Activated CD4-positive, alpha-beta T cell treated with anti-CD3 and anti-CD28 coated beads, Interleukin-2, amount 10 ng/mL, durations not matched to agents 7 days and 5 days (primary cell): ENCODE measurements at regions not wholly inside any gene's neighbourhood (a gene's known extent, or its start where the extent isn't known, plus 50 kb on each side); places are given as distances from the start of the nearest gene placed in this dataset.
A peak's percentile ranks its signal among the peaks of the same experiment; 100 is the strongest.

ENCODE experiments used
- CTCF ChIA-PET: fragments of 350-600 bp; sonication (Branson Sonifier 250); formaldehyde crosslinking; loops from one replicate; lab custom pipeline; 2021; ENCODE audit warnings: antibody characterized with exemption; lab: Charles Lee
- POLR2A ChIA-PET: fragments of 350-600 bp; sonication (Branson Sonifier 250); formaldehyde crosslinking; loops from one replicate; lab custom pipeline; 2021; ENCODE audit warnings: antibody characterized with exemption; lab: Charles Lee
- DNase-seq: peaks from one replicate; pipeline ENCODE4 v3.0.0-alpha.2; 2020
- H3K27ac Mint-ChIP-seq: one replicate; pipeline ENCODE4 v1.8.0; 2021; ENCODE audit warnings: mild to moderate bottlenecking, moderate library complexity, mixed read lengths
- H3K27me3 Mint-ChIP-seq: one replicate; pipeline ENCODE4 v1.8.0; 2021; ENCODE audit warnings: mixed read lengths
- H3K36me3 Mint-ChIP-seq: one replicate; pipeline ENCODE4 v1.8.0; 2021; ENCODE audit warnings: low read depth, mixed read lengths
- H3K4me1 Mint-ChIP-seq: one replicate; pipeline ENCODE4 v1.8.0; 2021; ENCODE audit warnings: mixed read lengths
- H3K4me3 Mint-ChIP-seq: one replicate; pipeline ENCODE4 v1.8.0; 2021; ENCODE audit warnings: mild to moderate bottlenecking, moderate library complexity, mixed read lengths
- H3K9me3 Mint-ChIP-seq: one replicate; pipeline ENCODE4 v1.8.0; 2021; ENCODE audit warnings: mixed read lengths

DNA sequence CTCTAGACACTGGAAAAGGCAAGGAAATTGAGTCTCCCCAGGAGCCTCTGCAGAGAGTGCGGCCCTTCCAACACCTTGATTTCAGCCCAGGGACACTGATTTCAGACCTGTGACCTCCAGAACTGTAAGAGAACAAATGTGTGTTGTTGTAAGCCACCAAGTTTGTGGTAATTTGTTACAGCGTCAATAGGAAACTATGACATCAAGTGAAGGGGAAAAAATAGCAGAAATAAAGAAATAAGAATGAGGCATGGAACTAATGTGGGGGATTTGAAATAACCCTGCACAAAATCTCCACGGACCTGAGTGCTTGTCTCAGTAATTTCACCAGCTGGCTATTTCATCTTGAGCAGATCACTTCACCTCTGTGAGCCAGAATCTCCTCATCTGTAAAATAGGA, 227.8 kb upstream of the JUN start:
- Mint-ChIP-seq H3K36me3 (no peaks in the 10 kb centered on the region), H3K4me1 (peaks cover 34% of the 10 kb centered on the region), H3K4me3 (no peak overlapping the region), H3K9me3 (no peaks in the 10 kb centered on the region), H3K27me3 (peaks cover 5% of the 10 kb centered on the region), H3K27ac (no peak overlapping the region)
- DNase-seq, result no peak
- ChIA-PET CTCF (interaction anchor here (0.6 to 4.3 kb wide), 3 partner anchors 12 to 235 kb away, joined by 3 to 15 read pairs (median 3); no protein-coding TSS in a partner anchor), POLR2A (no interaction called here)

GRCh38 chr1:59012378-59012777, 228.5 kb upstream of the JUN start:
- H3K36me3 Mint-ChIP-seq, result no peaks in the 10 kb centered on the region
- H3K4me1 Mint-ChIP-seq, result peaks cover 26% of the 10 kb centered on the region
- H3K27ac Mint-ChIP-seq, result no peak overlapping the region
- H3K4me3 Mint-ChIP-seq, result no peak overlapping the region
- ChIA-PET POLR2A (no interaction called here), CTCF (interaction anchor here (0.9 to 4.3 kb wide), 4 partner anchors 8 to 75 kb away, joined by 3 to 15 read pairs (median 4); no protein-coding TSS in a partner anchor)
- H3K9me3 Mint-ChIP-seq, result no peaks in the 10 kb centered on the region
- peaks cover 5% of the 10 kb centered on the region for H3K27me3 Mint-ChIP-seq
- DNase-seq, result no peak

DNA sequence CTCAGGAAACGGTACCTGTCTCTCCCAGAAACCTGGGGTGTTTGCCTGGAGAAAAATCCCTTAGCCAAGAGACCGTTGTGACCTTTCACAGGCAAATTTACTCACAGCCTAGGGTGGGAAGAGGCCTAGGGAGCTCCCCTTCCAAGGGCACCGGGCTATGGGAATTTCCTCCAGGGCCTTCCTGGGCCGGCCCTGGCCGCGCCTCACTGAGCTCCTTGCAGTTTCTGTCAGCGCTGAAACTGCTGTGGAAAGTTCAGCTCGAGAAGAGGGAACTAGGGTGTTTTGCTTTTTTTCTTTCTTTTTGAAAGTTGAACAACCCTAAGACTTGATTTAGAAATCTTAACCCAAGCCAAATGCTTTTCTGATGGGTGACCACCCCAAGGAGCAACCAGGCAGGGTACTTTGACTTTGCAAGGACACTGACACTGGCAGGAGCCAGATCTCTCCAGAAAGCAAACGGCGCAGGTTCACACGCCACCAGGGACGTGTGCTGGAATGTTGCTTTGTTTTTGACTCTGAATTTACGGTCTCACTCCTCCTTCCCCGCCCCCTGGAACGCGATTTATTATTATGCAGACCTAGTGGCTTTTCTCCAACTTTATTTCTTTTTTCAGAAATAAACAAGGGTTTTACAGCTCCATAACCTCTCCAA, 229.6 kb upstream of the JUN start:
- Mint-ChIP-seq H3K9me3 (peaks cover 4% of the 10 kb centered on the region), H3K27ac (peak overlapping the region; percentile 14), H3K4me1 (peaks cover 19% of the 10 kb centered on the region), H3K27me3 (peaks cover 5% of the 10 kb centered on the region), H3K36me3 (no peaks in the 10 kb centered on the region), H3K4me3 (no peak overlapping the region)
- POLR2A ChIA-PET, result no interaction called here
- no peak for DNase-seq
- CTCF ChIA-PET, result interaction anchor here (0.9 to 4.3 kb wide), 6 partner anchors 7 to 76 kb away, joined by 3 to 15 read pairs (median 4); no protein-coding TSS in a partner anchor

- ChIA-PET POLR2A (no interaction called here), CTCF (interaction anchor here (1.6 to 4.3 kb wide), 3 partner anchors 10 to 17 kb away, joined by 3 to 15 read pairs (median 6); no protein-coding TSS in a partner anchor)
- Mint-ChIP-seq H3K36me3 (peaks cover under 1% of the 10 kb centered on the region), H3K4me1 (peaks cover 19% of the 10 kb centered on the region), H3K4me3 (no peak overlapping the region), H3K27ac (peak overlapping the region; percentile 14), H3K9me3 (peaks cover 7% of the 10 kb centered on the region), H3K27me3 (peaks cover 5% of the 10 kb centered on the region)
- DNase-seq, result no peak
Observed at GRCh38 chr1:59013928-59014279, 230.1 kb upstream of the JUN start.

GRCh38 chr1:59014827-59015226, 231.0 kb upstream of the JUN start:
- peaks cover 5% of the 10 kb centered on the region for H3K27me3 Mint-ChIP-seq
- peaks cover 6% of the 10 kb centered on the region for H3K36me3 Mint-ChIP-seq
- H3K9me3 Mint-ChIP-seq, result peaks cover 8% of the 10 kb centered on the region
- H3K27ac Mint-ChIP-seq, result no peak overlapping the region
- ChIA-PET POLR2A (no interaction called here), CTCF (interaction anchor here (1.2 to 4.3 kb wide), 4 partner anchors 11 to 18 kb away, joined by 3 to 15 read pairs (median 4); no protein-coding TSS in a partner anchor)
- DNase-seq, result no peak
- H3K4me1 Mint-ChIP-seq, result peaks cover 28% of the 10 kb centered on the region
- H3K4me3 Mint-ChIP-seq, result no peak overlapping the region

DNA sequence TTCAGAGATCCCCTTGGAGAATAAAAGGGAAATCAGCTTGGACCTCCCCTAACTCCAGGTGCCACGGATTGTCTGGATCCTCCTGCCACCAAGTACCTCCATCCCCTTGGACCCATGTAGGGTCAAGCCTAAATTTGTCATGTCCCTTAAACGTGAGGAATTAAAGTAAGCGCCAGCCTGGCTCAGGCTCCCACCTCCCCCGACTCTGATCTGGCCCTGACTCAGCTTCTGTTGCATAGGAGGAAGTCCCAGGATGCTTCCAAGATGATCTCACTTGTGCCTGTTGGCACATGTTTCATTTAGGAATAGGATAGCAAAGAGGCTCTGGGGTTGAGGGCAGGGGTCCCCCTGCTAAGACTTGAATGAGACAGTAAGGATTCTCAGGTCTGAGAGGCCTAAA, 231.9 kb upstream of the JUN start:
- ChIA-PET CTCF (interaction anchor here (1.2 to 2.8 kb wide), 2 partner anchors 10 to 19 kb away, joined by 3 to 6 read pairs; no protein-coding TSS in a partner anchor), POLR2A (no interaction called here)
- peaks cover 12% of the 10 kb centered on the region for H3K36me3 Mint-ChIP-seq
- peaks cover 10% of the 10 kb centered on the region for H3K9me3 Mint-ChIP-seq
- DNase-seq, result no peak
- no peak overlapping the region for H3K27ac Mint-ChIP-seq
- H3K27me3 Mint-ChIP-seq, result peaks cover 5% of the 10 kb centered on the region
- peaks cover 37% of the 10 kb centered on the region for H3K4me1 Mint-ChIP-seq
- no peak overlapping the region for H3K4me3 Mint-ChIP-seq

DNA sequence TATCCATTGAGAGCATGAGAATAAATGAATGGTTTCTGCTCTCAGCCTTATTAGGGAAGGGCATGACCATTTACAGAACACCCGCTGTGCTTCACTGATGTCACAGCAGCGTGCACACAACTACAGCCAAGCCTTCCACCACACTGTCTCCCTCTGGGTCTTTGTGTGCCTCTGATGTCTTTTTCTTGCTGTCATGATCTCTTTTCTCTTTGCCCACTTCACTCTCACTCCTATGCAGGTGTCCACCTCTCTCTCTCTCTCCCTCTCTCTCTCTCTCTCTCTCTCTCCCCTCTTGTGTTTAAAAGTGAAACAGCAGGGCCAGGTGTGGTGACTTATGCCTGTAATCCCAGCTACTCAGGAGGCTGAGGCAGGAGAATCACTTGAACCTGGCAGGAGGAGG, 232.5 kb upstream of the JUN start:
- peaks cover 3% of the 10 kb centered on the region for H3K27me3 Mint-ChIP-seq
- CTCF ChIA-PET, result interaction anchor here (0.6 kb wide), 1 partner anchor 18 kb away, joined by 4 read pairs; no protein-coding TSS in a partner anchor
- peaks cover 41% of the 10 kb centered on the region for H3K4me1 Mint-ChIP-seq
- H3K36me3 Mint-ChIP-seq, result peaks cover 12% of the 10 kb centered on the region
- POLR2A ChIA-PET, result interaction anchor here (0.6 kb wide), 1 partner anchor 419 kb away, joined by 4 read pairs; no protein-coding TSS in a partner anchor
- no peak for DNase-seq
- no peak overlapping the region for H3K4me3 Mint-ChIP-seq
- H3K27ac Mint-ChIP-seq, result no peak overlapping the region
- H3K9me3 Mint-ChIP-seq, result peaks cover 10% of the 10 kb centered on the region

GRCh38 chr1:59017501-59018231, 233.8 kb upstream of the JUN start:
- ChIA-PET CTCF (interaction anchor here (0.5 kb wide), 1 partner anchor 157 kb away, joined by 3 read pairs; no protein-coding TSS in a partner anchor), POLR2A (no interaction called here)
- Mint-ChIP-seq H3K36me3 (peaks cover 12% of the 10 kb centered on the region), H3K27ac (no peak overlapping the region), H3K9me3 (peaks cover 10% of the 10 kb centered on the region), H3K27me3 (no peaks in the 10 kb centered on the region), H3K4me3 (no peak overlapping the region), H3K4me1 (peaks cover 41% of the 10 kb centered on the region)
- DNase-seq, result no peak

DNA sequence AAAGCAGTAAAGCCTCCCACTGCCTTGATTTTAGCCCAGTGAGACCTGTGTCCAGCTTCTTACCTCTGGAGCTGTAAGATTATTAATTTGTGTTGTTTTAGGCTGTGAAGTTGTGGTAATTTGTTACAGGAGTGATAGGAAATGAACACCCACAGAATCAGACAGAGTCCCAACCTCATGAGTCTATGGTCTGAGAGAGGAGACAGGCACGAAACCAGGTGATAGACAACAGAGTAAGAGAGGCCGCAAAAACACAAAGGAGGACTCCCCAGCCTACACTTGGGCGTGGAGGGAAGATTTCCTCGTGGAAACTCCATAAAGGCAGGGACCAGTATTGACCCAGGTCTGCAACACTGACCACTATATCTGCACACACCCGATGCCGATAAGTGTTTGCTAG, 234.6 kb upstream of the JUN start:
- CTCF ChIA-PET, result interaction anchor here (1.0 kb wide), 2 partner anchors 12 to 27 kb away, joined by 3 to 4 read pairs; no protein-coding TSS in a partner anchor
- peak overlapping the region; percentile 68 for H3K27ac Mint-ChIP-seq
- DNase-seq, result no peak

GRCh38 chr1:59018860-59019259, 235.0 kb upstream of the JUN start:
- H3K9me3 Mint-ChIP-seq, result peaks cover 10% of the 10 kb centered on the region
- no peak overlapping the region for H3K4me3 Mint-ChIP-seq
- H3K27ac Mint-ChIP-seq, result peak overlapping the region; percentile 99
- ChIA-PET POLR2A (no interaction called here), CTCF (interaction anchor here (0.6 to 1.0 kb wide), 3 partner anchors 8 to 28 kb away, joined by 3 to 4 read pairs (median 3); no protein-coding TSS in a partner anchor)
- no peaks in the 10 kb centered on the region for H3K27me3 Mint-ChIP-seq
- DNase-seq, result no peak
- H3K4me1 Mint-ChIP-seq, result peaks cover 35% of the 10 kb centered on the region
- H3K36me3 Mint-ChIP-seq, result peaks cover 15% of the 10 kb centered on the region

More for the DNA sequence above, 234.6 kb upstream of the JUN start:
- Mint-ChIP-seq H3K9me3 (peaks cover 10% of the 10 kb centered on the region), H3K4me1 (peaks cover 38% of the 10 kb centered on the region), H3K36me3 (peaks cover 15% of the 10 kb centered on the region), H3K4me3 (no peak overlapping the region), H3K27me3 (no peaks in the 10 kb centered on the region)
- POLR2A ChIA-PET, result no interaction called here

GRCh38 chr1:59020151-59020997, 236.5 kb upstream of the JUN start:
- peaks cover 15% of the 10 kb centered on the region for H3K36me3 Mint-ChIP-seq
- POLR2A ChIA-PET, result no interaction called here
- CTCF ChIA-PET, result interaction anchor here (0.6 to 1.7 kb wide), 9 partner anchors 8 to 305 kb away, joined by 3 to 5 read pairs (median 3); no protein-coding TSS in a partner anchor
- peak; percentile 65 for DNase-seq
- H3K4me1 Mint-ChIP-seq, result peaks cover 28% of the 10 kb centered on the region
- H3K4me3 Mint-ChIP-seq, result peak overlapping the region; percentile 66
- H3K9me3 Mint-ChIP-seq, result peaks cover 10% of the 10 kb centered on the region
- peak overlapping the region; percentile 99 for H3K27ac Mint-ChIP-seq
- H3K27me3 Mint-ChIP-seq, result no peaks in the 10 kb centered on the region

DNA sequence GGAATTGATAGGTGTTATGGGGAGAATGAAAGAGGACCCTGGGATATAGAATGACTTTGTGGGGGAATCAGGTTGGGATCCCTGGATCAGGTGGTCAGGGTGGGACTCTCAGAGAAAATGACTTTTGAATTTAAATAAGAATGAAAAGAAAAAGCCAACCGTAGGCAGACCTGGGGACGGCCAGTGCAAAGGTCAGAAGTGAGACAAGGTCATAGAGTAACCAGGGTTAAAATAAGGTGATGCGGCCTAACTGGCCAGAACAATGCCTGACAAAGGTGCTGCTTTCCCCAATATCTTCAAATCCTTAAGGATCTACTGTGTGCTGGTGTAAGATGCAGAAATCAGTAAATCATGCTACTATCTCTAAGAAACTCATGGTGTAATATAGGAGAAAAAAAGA, 238.4 kb upstream of the JUN start:
- ChIA-PET POLR2A (interaction anchor here (0.6 kb wide), 1 partner anchor 238 kb away, joined by 7 read pairs; the partner anchor contains the start of gene JUN), CTCF (interaction anchor here (0.6 kb wide), 1 partner anchor 28 kb away, joined by 3 read pairs; no protein-coding TSS in a partner anchor)
- no peak for DNase-seq
- Mint-ChIP-seq H3K4me1 (peaks cover 35% of the 10 kb centered on the region), H3K27me3 (no peaks in the 10 kb centered on the region), H3K4me3 (no peak overlapping the region), H3K9me3 (peaks cover 10% of the 10 kb centered on the region), H3K36me3 (peaks cover 15% of the 10 kb centered on the region), H3K27ac (no peak overlapping the region)
